Stimulated activated CD8-positive, alpha-beta memory T cell treated with anti-CD3 and anti-CD28 coated beads, Interleukin-4, amount 100 ng/mL, for 1 hour (primary cell): ENCODE measurements at regions not wholly inside any gene's neighbourhood (a gene's known extent, or its start where the extent isn't known, plus 50 kb on each side); places are given as distances from the start of the nearest gene placed in this dataset.

Source experiments
- DNase-seq, 2 donors: peaks; one replicate each; pipeline ENCODE4 v3.0.0-alpha.2; 2020; ENCODE audit warnings: low read depth in 2 of 2, low spot score in 1 of 2

DNA sequence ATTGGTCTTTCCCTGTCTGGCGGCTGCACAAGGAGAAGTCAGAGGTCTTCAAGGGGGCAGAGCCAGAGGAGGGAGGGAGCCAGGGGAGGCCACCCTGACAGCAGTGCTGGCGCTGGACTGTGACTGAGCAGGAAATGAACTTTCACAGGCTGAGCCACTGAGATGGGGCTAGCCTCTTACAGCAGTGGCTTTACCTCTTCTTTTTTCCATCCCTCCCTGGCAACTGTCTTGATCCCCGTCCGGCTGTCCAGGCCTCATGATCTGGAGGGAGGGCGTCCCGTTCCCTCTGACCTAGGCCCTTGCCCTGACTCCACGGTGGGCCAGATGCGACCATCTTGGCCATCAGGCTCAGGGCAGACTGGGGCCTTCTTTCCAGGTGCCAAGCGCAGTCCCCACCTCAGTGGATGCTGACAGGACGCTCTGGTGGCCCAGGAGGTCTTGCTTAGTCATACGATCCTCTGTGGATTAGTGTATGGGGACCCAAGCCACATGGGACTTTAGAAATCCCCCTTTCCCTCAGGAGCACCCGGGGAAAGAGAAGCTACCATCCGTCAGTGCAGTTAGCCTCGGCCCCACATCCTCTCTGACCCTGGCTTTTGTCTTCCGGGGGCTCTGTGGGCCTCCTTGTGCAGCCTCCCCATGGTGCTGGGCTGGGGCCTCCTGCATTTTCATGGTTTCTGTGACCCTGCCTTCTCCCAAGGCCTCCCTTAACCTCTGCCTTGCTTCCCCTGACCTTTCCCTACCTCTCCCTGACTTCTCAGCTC, 57.4 kb upstream of the CCDC167 start:
- DNase-seq, result no peak

GRCh38 chr6:37555040-37555781, 55.5 kb upstream of the CCDC167 start:
- no peak for DNase-seq

DNA sequence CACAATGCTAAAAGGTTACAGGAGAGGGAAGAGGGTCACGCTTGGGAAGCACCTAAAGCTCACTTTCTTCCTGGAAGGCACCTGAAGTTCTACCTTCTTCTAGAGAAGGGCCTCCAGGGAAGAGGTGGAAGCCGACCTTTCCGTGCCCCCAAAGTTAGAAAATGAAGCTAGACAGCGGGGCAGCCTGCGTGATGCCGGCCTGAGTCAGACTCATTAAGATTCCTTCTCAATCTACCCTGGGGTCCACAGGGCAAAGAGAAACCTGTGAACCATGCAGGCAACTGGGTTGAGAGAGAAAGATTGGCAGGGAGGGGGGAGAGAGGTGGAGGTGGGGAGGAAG, 54.8 kb upstream of the CCDC167 start:
- no peak for DNase-seq

GRCh38 chr6:37552267-37552666, 52.6 kb upstream of the CCDC167 start:
- DNase-seq, result no peak

GRCh38 chr6:37551867-37552266, 52.2 kb upstream of the CCDC167 start:
- DNase-seq, result no peak

DNA sequence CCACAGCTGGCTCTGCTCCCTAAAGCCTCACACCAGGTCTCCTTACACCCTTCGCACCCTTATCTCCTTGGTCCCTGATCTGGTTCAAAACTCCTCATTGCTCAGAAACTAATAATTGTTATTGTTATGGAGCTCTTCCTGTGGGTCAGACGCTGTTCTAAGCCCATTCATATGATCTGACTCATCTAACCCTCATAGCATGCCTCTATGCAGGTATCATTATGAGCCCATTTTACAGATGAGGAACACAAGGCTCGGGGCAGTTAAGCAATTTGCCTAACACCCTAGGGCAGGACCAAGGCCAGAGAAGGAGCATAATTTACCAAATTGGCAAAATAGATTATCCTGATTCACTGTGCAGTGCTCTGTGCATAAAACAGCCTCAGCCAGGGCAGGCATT, 51.8 kb upstream of the CCDC167 start:
- no peak for DNase-seq

DNA sequence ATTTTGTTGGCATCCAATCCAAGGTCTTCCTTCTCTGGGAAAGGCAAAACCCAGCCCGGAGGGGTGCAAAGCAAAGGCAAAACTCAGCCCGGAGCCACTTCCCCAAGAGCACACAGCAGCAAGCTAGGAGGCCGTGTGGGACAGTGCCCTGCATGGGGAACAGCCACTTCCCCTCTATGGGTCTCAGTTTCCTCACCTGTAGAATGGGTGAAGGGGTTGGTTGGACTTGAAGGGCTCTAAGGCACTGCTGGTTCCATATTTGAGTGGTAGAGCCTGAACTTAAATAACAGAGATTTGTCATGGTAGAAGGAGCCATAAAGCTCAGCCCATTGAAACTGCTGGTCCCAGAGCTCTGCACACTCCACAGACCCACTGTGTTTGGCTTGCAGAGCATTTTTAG, 51.3 kb upstream of the CCDC167 start:
- no peak for DNase-seq

DNA sequence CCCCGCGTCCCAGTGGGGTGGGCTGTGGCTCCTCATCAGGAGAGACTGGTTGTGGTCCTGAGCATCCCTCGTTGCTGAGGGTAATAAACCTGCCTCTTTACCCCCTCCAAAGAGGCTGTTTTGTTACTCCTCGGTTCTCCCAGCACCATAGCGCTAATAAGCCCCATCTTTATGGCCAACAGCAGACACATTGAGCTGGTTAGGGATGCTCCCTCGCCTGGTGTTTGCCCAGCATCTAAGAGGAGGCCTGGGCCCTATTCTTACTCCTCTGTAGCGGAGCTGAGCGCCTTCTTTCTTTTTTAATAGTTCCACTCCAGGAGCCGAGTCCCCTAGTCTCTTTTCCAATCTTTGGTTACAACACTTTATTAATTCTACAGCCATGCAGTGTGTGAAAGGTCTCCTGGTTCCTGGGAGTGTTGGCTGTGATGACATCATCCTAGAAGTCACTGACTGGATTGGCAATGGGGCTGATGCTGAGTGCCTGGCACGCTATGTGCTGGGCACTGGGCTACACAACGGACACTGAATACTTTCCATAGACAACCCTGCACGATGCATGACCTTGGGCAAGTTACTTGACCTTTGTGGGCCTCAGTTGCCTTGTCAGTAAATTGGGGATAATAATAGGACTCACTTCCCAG, 50.6 kb upstream of the CCDC167 start:
- DNase-seq, result no peak

GRCh38 chr6:37549558-37549957, 49.9 kb upstream of the CCDC167 start:
- DNase-seq, result no peak
